IPS-15b (cell line): ENCODE measurements at regions not wholly inside any gene's neighbourhood (a gene's known extent, or its start where the extent isn't known, plus 50 kb on each side); places are given as distances from the start of the nearest gene placed in this dataset.
"Not testable (repeated sequence)": the region's sequence is repeated elsewhere in the genome, so short reads cannot be mapped to it uniquely, and the experiment has no call there.

Experiments
- H3K27me3 ChIP-seq: one replicate; pipeline ENCODE4 v1.6.1; 2013; ENCODE audit warnings: low read length; ENCODE audit not compliant: control insufficient read depth, insufficient read depth
- H3K36me3 ChIP-seq: one replicate; pipeline ENCODE4 v1.6.1; 2013; ENCODE audit warnings: low read length; ENCODE audit not compliant: control insufficient read depth, insufficient read depth
- H3K4me1 ChIP-seq: one replicate; pipeline ENCODE4 v1.6.1; 2013; ENCODE audit warnings: mild to moderate bottlenecking, low read length; ENCODE audit not compliant: control insufficient read depth, insufficient read depth
- H3K4me3 ChIP-seq: one replicate; pipeline ENCODE4 v1.5.1; 2013; ENCODE audit warnings: low read depth, low read length
- H3K9ac ChIP-seq: one replicate; pipeline ENCODE4 v1.6.1; 2013; ENCODE audit warnings: low read depth, mild to moderate bottlenecking, low read length
- H3K9me3 ChIP-seq: one replicate; pipeline ENCODE4 v1.6.1; 2013; ENCODE audit warnings: mild to moderate bottlenecking, low read length; ENCODE audit not compliant: control insufficient read depth, insufficient read depth

DNA sequence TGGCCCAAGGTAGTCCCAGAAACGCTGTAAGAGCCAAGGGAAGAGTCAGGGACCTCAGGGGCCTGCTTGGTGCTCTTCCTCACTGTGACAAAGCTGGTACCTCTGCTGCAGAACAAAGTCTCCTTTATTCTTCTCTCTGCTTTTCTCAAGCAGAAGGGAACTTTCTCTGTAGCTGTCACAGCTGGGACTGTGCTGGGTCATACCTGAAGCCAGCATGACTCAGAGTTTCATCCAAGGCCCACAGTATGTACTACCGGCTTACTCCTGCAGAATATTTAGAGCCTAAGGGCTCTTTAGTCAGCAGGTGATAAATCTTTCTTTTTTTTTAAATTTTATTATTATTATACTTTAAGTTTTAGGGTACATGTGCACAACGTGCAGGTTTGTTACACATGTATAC is 183.2 kb downstream of the TINAG start:
- Histone ChIP-seq H3K36me3 (no peaks in the 10 kb centered on the region), H3K4me3 (no peak overlapping the region), H3K4me1 (no peaks in the 10 kb centered on the region), H3K27me3 (no peaks in the 10 kb centered on the region), H3K9ac (no peak overlapping the region), H3K9me3 (no peaks in the 10 kb centered on the region)

DNA sequence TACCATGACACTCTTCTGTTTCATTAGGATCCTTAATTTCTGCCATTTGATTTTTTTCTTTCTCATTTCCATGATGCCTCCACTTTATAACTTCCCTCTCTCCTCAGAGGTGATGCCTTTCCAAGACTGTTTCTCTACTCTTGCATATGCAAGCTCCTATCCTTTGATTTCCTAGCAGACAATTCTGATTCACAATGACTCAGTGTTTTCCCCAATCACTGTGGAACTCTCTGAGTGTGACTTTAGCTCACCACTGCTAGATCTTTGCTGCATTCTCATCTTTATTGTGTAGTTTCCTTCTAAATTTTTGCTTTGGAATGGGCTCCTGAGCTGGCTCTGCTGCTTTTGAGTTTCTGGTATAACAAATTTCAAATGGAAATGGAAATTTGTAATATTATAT is 184.9 kb downstream of the TINAG start:
- Histone ChIP-seq H3K4me3 (no peak overlapping the region), H3K27me3 (no peaks in the 10 kb centered on the region), H3K9ac (no peak overlapping the region), H3K4me1 (no peaks in the 10 kb centered on the region), H3K36me3 (no peaks in the 10 kb centered on the region), H3K9me3 (no peaks in the 10 kb centered on the region)

DNA sequence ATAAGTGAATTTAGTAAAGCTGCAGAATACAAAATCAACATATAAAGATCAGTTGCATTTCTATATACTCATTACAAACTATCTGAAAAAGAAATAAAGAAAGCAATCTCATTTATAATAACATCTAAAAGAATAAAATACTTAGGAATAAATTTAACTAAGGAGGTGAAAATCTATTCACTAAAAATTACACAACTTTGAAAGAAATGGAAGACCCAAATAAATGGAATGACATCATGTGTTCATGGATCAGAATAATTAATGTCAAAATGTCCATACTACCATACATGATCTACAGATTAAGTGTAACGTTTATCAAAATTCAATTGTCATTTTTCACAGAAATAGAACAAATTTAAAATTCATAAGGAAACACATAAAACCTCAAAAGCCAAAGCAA is 194.9 kb downstream of the TINAG start:
- no peak overlapping the region for H3K9ac ChIP-seq
- H3K27me3 ChIP-seq = no peaks in the 10 kb centered on the region
- no peaks in the 10 kb centered on the region for H3K9me3 ChIP-seq
- H3K4me1 ChIP-seq = no peaks in the 10 kb centered on the region
- H3K36me3 ChIP-seq = no peaks in the 10 kb centered on the region
- H3K4me3 ChIP-seq = no peak overlapping the region

DNA sequence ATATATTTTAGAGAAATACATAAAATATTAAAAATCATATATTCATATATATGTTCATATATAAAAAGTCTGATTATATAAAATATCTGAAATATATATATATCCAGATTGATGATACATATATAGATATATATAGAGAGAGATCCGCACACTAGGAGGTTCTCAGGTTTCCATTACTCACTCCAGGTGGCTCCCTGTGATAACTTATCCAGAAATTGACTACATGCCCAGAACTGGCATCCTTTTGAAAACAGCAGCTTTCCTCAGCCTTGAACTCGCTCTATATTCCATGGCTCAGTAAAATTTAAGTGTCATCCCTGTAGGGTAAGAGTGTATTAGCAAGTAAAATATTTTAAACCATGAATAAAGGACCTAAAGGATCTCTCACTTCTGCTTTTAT is 206.8 kb downstream of the TINAG start:
- no peaks in the 10 kb centered on the region for H3K9me3 ChIP-seq
- H3K4me1 ChIP-seq = no peaks in the 10 kb centered on the region
- H3K27me3 ChIP-seq = no peaks in the 10 kb centered on the region
- no peak overlapping the region for H3K4me3 ChIP-seq
- H3K9ac ChIP-seq = no peak overlapping the region
- H3K36me3 ChIP-seq = no peaks in the 10 kb centered on the region

DNA sequence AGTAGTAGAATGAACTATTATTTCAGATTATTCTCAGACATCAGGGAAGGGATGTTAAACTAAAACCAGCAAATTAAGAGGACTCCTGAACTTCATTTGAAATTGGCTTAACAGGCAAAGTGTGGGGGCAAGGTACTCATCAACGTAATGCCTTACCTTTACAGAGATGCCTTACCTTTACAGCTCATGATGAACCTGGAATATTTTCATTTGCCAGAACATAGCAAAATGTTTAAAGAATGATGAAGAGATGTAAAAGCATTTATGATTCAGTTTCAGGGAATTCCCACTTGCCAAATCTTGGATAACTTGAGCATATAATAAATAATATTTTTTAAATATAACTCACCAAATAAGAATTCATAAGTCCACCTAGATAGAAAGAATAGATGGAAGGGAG is 207.5 kb downstream of the TINAG start:
- Histone ChIP-seq H3K36me3 (no peaks in the 10 kb centered on the region), H3K27me3 (no peaks in the 10 kb centered on the region), H3K9me3 (no peaks in the 10 kb centered on the region), H3K4me3 (no peak overlapping the region), H3K9ac (no peak overlapping the region), H3K4me1 (no peaks in the 10 kb centered on the region)

DNA sequence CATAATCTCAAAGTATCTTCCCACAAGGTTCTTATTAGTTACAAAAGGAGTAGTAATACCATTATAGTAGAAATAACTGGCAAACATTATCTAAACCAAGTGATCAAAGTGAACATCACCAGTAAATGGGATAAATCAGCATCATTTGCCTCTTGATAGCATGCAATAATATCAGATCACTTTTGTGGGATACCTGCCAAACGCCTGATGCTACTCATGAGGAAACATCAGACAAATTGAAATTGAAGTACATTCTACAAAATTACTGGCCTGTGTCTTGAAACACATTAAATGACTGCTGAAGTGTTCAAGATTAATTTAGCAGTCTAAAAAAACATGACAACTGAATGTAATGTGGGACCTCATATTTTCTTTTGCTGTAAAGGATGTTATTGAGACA is 208.1 kb downstream of the TINAG start:
- H3K4me1 ChIP-seq = no peaks in the 10 kb centered on the region
- H3K4me3 ChIP-seq = no peak overlapping the region
- no peak overlapping the region for H3K9ac ChIP-seq
- H3K36me3 ChIP-seq = no peaks in the 10 kb centered on the region
- no peaks in the 10 kb centered on the region for H3K27me3 ChIP-seq
- H3K9me3 ChIP-seq = no peaks in the 10 kb centered on the region

DNA sequence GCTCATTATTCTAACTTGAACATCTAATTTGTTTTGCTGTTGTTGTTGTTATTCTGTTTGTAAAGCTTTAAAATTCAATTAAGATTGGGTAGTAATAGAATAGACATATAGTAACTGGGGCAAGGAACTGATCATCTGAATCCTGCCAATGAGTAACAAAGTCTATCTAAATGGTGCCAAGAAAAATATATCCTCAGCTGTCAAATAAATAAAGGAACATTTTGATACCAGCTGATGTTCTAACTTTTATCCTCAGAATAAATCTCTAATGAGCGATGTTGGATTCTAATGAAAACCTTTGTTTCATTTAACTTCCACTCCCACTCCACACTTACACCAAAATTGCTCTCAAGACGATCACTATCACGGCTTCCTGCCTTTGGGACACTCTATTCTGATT is 210.9 kb downstream of the TINAG start:
- H3K4me1 ChIP-seq = no peaks in the 10 kb centered on the region
- no peaks in the 10 kb centered on the region for H3K36me3 ChIP-seq
- no peaks in the 10 kb centered on the region for H3K9me3 ChIP-seq
- no peak overlapping the region for H3K4me3 ChIP-seq
- no peaks in the 10 kb centered on the region for H3K27me3 ChIP-seq
- no peak overlapping the region for H3K9ac ChIP-seq

DNA sequence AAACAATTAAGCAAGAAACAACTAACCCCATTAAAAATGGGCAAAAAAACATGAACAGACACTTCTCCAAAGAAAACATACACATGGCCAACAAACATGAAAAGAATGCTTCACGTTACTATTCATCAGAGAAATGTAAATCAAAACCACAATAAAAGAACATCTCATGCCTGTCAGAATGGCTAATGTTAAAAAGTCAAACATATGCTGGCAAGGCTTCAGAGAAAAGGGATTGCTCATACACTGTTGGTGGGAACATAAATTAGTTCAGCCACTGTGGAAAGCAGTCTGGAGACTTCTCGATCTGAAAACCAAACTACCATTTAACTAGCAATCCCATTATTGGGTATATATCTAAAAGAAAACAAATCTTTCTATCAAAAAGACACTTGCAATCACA is 217.5 kb downstream of the TINAG start:
- Histone ChIP-seq H3K36me3 (no peaks in the 10 kb centered on the region), H3K9ac (no peak overlapping the region), H3K4me1 (no peaks in the 10 kb centered on the region), H3K9me3 (no peaks in the 10 kb centered on the region), H3K27me3 (no peaks in the 10 kb centered on the region), H3K4me3 (no peak overlapping the region)

DNA sequence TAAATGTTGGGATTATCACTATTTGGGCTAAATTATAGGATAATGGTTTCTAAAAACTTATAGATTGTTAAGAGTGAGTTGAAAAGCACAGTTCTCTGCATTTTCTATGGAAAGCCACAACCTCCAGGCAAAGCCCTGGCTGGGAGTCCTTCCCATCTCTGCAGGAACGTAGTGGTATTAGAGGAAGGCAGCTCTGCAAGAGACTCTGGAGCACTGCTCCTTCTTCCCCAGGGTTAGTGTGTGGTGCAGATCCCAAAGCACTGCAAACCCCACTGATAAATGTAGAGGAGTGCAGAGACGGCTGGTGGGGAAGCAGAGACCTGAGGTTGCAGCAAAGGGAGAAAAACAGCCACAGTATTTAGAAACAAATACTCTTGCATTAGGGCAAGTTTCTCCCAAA is 225.3 kb downstream of the TINAG start:
- Histone ChIP-seq H3K36me3 (no peaks in the 10 kb centered on the region), H3K9ac (no peak overlapping the region), H3K4me3 (no peak overlapping the region), H3K9me3 (no peaks in the 10 kb centered on the region), H3K4me1 (no peaks in the 10 kb centered on the region), H3K27me3 (no peaks in the 10 kb centered on the region)

DNA sequence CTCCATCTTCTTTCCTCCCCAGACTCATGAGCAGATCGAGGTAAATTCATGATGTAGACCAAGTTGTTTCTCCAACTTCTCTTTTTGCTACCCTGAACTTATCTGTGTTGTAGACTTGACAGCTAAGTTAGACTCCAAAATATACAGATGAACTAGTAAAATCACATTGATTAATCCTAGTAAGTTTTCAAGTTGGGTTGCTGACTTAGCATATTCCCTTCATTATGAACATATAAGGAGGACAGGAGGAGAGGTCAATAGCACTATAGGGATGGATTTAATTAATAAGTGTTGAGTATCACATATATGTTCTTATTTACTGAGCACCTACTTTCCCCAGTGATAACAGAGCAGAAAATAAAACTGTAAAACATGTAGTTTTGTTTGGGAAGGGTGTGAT is 227.3 kb downstream of the TINAG start:
- H3K9ac ChIP-seq = no peak overlapping the region
- no peaks in the 10 kb centered on the region for H3K27me3 ChIP-seq
- no peaks in the 10 kb centered on the region for H3K9me3 ChIP-seq
- no peaks in the 10 kb centered on the region for H3K36me3 ChIP-seq
- H3K4me3 ChIP-seq = no peak overlapping the region
- no peaks in the 10 kb centered on the region for H3K4me1 ChIP-seq

DNA sequence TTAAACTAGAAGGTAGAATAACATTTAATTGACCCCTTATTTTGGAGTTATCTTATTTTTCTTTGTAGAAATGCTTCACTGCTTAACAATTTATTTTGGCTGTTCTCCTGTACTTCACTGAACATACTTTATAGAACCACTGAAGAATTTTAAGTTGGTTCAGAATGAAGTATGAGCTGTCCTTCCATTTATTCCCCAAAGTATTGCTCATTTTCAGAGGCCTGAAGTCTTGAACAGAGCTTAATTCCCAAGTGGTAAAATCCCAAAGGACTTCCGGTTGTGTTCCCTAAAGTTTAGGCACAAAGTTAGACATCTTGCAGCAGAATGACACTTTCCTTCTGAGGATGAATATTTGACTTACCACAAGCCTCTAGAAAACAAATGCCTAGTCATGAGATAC is 233.3 kb downstream of the TINAG start:
- H3K27me3 ChIP-seq = no peaks in the 10 kb centered on the region
- H3K4me3 ChIP-seq = no peak overlapping the region
- no peaks in the 10 kb centered on the region for H3K36me3 ChIP-seq
- H3K9ac ChIP-seq = no peak overlapping the region
- H3K9me3 ChIP-seq = no peaks in the 10 kb centered on the region
- H3K4me1 ChIP-seq = no peaks in the 10 kb centered on the region

DNA sequence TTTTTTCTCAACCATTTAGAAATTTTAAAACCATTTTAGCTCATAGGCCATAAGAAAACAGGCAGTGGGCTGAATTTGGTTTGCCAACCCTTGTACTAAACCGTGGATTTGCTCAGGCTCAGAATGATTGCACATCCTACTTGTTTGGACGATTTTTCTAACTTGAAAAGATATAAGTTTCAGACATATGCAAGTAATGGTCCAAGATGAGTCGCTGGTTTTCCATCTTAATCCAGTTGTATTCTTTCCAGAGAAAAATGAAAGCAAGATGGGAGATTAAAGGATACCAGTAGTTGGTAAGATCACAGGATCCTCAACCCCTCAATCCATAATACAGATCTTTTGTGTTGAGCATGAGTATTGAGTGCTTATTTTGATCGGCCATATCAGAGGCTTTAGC is 250.9 kb downstream of the TINAG start:
- no peak overlapping the region for H3K4me3 ChIP-seq
- no peaks in the 10 kb centered on the region for H3K9me3 ChIP-seq
- H3K4me1 ChIP-seq = no peaks in the 10 kb centered on the region
- no peaks in the 10 kb centered on the region for H3K36me3 ChIP-seq
- H3K9ac ChIP-seq = no peak overlapping the region
- H3K27me3 ChIP-seq = no peaks in the 10 kb centered on the region

DNA sequence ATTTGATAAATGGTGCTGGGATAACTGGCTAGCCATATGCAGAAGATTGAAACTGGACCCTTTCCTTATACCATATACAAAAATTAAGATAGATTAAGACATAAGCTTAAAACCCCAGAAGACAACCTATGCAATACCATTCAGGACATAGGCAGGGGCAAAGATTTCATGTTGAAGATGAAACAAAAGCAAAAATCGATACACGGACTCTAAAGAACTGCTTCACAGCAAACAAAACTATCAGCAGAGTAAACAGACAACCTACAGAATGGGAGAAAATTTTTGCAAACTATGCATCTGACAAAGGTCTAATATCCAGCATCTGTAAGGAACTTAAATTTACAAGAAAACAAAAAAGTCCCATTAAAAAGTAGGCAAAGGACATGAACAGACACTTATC is 255.9 kb downstream of the TINAG start:
- H3K36me3 ChIP-seq, H3K27me3 ChIP-seq: not testable (repeated sequence)

More for the DNA sequence above, 255.9 kb downstream of the TINAG start:
- not testable (repeated sequence) for H3K9me3 ChIP-seq, H3K4me3 ChIP-seq, H3K9ac ChIP-seq, H3K4me1 ChIP-seq
